ENCODE measurements at regions not wholly inside any gene's neighbourhood (a gene's known extent, or its start where the extent isn't known, plus 50 kb on each side); places are given as distances from the start of the nearest gene placed in this dataset.

- CTCF ChIA-PET (ENCODE audit: partially characterized antibody) = no interaction called here
These were observed 318.5 kb downstream of the ARAP2 start for GRCh38 chr4:35925806-35926205.

More at GRCh38 chr4:35925806-35926205, 318.5 kb downstream of the ARAP2 start:
- TF ChIP-seq TAF7 (optimal IDR thresholded peaks at IDR 0.05; ENCODE audit: borderline replicate concordance, low read depth, low read length) = no peak
- no peak for FAIRE-seq
- no peak for DNase-seq (ENCODE audit: low read depth in 1 of 2, low spot score in 2 of 2)
- Histone ChIP-seq H3K36me3 (ENCODE audit: control insufficient read depth in 2 of 4, insufficient read depth in 4 of 4, low read length in 3 of 4) (no peaks in the 10 kb centered on the region), H2BK15ac (ENCODE audit: low read length) (no peak overlapping the region), H3K4me2 (ENCODE audit: insufficient read depth in 1 of 2, low read depth in 2 of 2, low read length in 2 of 2) (no peak overlapping the region), H2BK12ac (ENCODE audit: low read depth, low read length) (no peak overlapping the region), H2BK5ac (ENCODE audit: low read depth, low read length) (no peak overlapping the region), H2BK120ac (replicated peaks; ENCODE audit: low read depth, low read length) (no peak overlapping the region), H3K4ac (replicated peaks; ENCODE audit: insufficient read length, low read depth, low read length) (no peak overlapping the region), H3K56ac (replicated peaks; ENCODE audit: insufficient read length, low read depth, low read length) (no peak overlapping the region), H3K79me2 (ENCODE audit: control insufficient read depth in 1 of 2, insufficient read depth in 2 of 2, low read length in 2 of 2) (no peaks in the 10 kb centered on the region), H2BK20ac (ENCODE audit: low read length) (no peak overlapping the region), H2AK5ac (ENCODE audit: low read depth, low read length) (no peak overlapping the region), H3K23me2 (ENCODE audit: low read depth, low read length) (no peaks in the 10 kb centered on the region), H3K9ac (replicated peaks in 1 of 4; ENCODE audit: extremely low read depth in 1 of 4, low read depth in 3 of 4, low read length in 3 of 4) (no peak overlapping the region), H3K27me3 (replicated peaks in 1 of 4; ENCODE audit: control insufficient read depth in 3 of 4, extremely low read depth in 1 of 4, insufficient read depth in 3 of 4, low read length in 3 of 4) (no peaks in the 10 kb centered on the region), H3K23ac (ENCODE audit: insufficient read length) (no peak overlapping the region), H4K20me1 (replicated peaks in 1 of 2; ENCODE audit: control insufficient read depth in 1 of 2, insufficient read depth in 2 of 2, low read length in 2 of 2) (no peaks in the 10 kb centered on the region), H4K5ac (ENCODE audit: insufficient read length, low read depth, low read length) (no peak overlapping the region), H3K4me3 (ENCODE audit: extremely low read depth in 1 of 4, insufficient read depth in 2 of 4, low read depth in 3 of 4, low read length in 4 of 4) (no peak overlapping the region), H3K79me1 (ENCODE audit: low read depth, low read length) (no peaks in the 10 kb centered on the region), H3K9me3 (ENCODE audit: insufficient read depth in 2 of 2, low read depth in 1 of 2, low read length in 1 of 2) (no peaks in the 10 kb centered on the region), H3K4me1 (replicated peaks in 1 of 4; ENCODE audit: control insufficient read depth in 3 of 4, insufficient read depth in 4 of 4, low read length in 3 of 4) (no peaks in the 10 kb centered on the region), H4K91ac (replicated peaks; ENCODE audit: insufficient read length, low read length) (no peak overlapping the region), H2AFZ (ENCODE audit: low read length) (no peak overlapping the region), H3K27ac (ENCODE audit: low read depth, low read length) (no peak overlapping the region), H3K14ac (ENCODE audit: insufficient read length) (no peak overlapping the region), H4K8ac (ENCODE audit: extremely low read depth, insufficient read depth, low read length) (no peak overlapping the region), H3K18ac (ENCODE audit: extremely low read depth, low read length) (no peak overlapping the region)
- POLR2A ChIA-PET (ENCODE audit: partially characterized antibody) = no interaction called here
- 81% methylated on average over 3 of the region's 3 CpGs; no CpG with 5 or more reads in 1 of the 2 experiments for WGBS, 2 experiments (ENCODE audit: extremely low coverage in 1 of 2, insufficient coverage in 1 of 2, insufficient read length in 1 of 2, insufficient replicate concordance in 2 of 2, low coverage in 1 of 2, low lambda C conversion rate in 2 of 2, missing lambda C conversion rate in 1 of 2)
